ENCODE measurements at regions not wholly inside any gene's neighbourhood (a gene's known extent, or its start where the extent isn't known, plus 50 kb on each side); places are given as distances from the start of the nearest gene placed in this dataset.

GRCh38 chr6:153898360-153899059 is 140.5 kb upstream of the OPRM1 start:
- DNase-seq (ENCODE audit: low read depth): no peak
- H3K4me3 ChIP-seq (ENCODE audit: low read depth, low read length): no peak overlapping the region
- no peak for TF ChIP-seq CTCF (IDR thresholded peaks at IDR 0.05; ENCODE audit: low read depth, low read length, missing control alignments)

DNA sequence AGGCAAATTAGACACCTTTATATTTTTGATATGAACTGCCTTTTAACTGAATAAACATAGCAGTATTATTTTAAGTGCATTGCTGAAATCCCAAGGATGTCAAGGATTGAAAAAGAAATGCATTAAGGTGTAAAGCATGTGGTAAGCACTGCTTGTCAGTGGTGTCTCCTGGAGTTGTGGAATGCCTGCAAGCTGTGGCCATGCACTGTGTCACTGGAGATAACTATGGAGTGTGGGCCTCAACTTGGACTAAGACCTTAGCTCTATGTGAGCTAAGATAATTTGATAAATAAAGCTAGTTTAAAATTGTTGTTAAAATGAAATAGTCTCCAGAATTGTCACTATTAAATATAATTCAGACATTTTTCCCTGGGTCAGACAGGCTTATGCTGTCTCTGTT is 156.6 kb upstream of the OPRM1 start:
- no peak for DNase-seq (ENCODE audit: low read depth)
- no peak overlapping the region for H3K4me3 ChIP-seq (ENCODE audit: low read depth, low read length)
- TF ChIP-seq CTCF (IDR thresholded peaks at IDR 0.05; ENCODE audit: low read depth, low read length, missing control alignments): no peak

DNA sequence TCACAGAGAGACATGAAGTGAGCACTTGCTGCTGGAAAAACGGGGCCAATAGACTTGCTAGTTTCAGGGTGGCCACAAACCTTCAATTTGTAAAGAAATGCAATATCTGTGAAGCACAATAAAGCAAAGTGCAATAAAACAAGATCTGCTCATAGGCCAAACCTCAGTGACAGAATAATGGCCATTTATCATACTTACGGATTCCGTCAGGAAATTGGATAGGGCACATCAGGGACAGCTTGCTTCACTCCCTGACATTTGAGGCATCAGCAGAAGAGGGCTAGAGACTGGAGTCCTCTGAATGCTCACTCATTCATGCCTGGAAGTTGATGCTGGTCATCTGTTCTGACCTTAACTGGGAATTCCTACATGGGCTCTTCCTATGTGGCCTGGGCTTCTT is 165.5 kb upstream of the OPRM1 start:
- DNase-seq (ENCODE audit: low read depth): no peak
- TF ChIP-seq CTCF (IDR thresholded peaks at IDR 0.05; ENCODE audit: low read depth, low read length, missing control alignments): no peak

GRCh38 chr6:153872946-153873345 is 166.1 kb upstream of the OPRM1 start:
- H3K4me3 ChIP-seq (ENCODE audit: low read depth, low read length): no peak overlapping the region
- TF ChIP-seq CTCF (IDR thresholded peaks at IDR 0.05; ENCODE audit: low read depth, low read length, missing control alignments): no peak

More for the DNA sequence above, 165.5 kb upstream of the OPRM1 start:
- H3K4me3 ChIP-seq (ENCODE audit: low read depth, low read length): no peak overlapping the region

GRCh38 chr6:153862927-153863326 is 176.1 kb upstream of the OPRM1 start:
- TF ChIP-seq CTCF (IDR thresholded peaks at IDR 0.05; ENCODE audit: low read depth, low read length, missing control alignments): no peak
- DNase-seq (ENCODE audit: low read depth): no peak

More at GRCh38 chr6:153872946-153873345, 166.1 kb upstream of the OPRM1 start:
- no peak for DNase-seq (ENCODE audit: low read depth)

DNA sequence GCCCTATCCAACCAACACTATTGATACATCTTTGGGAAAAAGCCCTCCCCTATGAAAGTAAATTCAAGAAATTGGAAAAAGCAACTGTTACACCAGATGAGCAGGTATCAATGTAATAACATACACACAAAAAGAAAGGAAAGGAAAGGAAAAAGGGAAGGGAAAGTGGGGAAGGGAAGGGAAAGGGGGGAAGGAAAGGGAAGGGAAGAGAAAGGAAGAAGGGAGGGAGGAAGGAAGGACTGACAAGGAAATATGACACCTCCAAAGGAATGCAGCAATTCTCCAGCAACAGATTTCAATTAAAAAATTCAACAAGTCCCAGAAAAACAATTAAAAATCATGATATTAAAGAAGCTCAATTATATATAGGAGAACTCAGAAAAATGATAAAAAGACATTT is 176.9 kb upstream of the OPRM1 start:
- TF ChIP-seq CTCF (IDR thresholded peaks at IDR 0.05; ENCODE audit: low read depth, low read length, missing control alignments): no peak
- no peak overlapping the region for H3K4me3 ChIP-seq (ENCODE audit: low read depth, low read length)
- no peak for DNase-seq (ENCODE audit: low read depth)

More at GRCh38 chr6:153862927-153863326, 176.1 kb upstream of the OPRM1 start:
- no peak overlapping the region for H3K4me3 ChIP-seq (ENCODE audit: low read depth, low read length)

GRCh38 chr6:153858529-153858928 is 180.5 kb upstream of the OPRM1 start:
- no peak overlapping the region for H3K4me3 ChIP-seq (ENCODE audit: low read depth, low read length)
- no peak for TF ChIP-seq CTCF (IDR thresholded peaks at IDR 0.05; ENCODE audit: low read depth, low read length, missing control alignments)
- no peak for DNase-seq (ENCODE audit: low read depth)

All from GM12864 (cell line).